Naive thymus-derived CD4-positive, alpha-beta T cell (primary cell): ENCODE measurements at regions not wholly inside any gene's neighbourhood (a gene's known extent, or its start where the extent isn't known, plus 50 kb on each side); places are given as distances from the start of the nearest gene placed in this dataset.

Experiments
- ATAC-seq: fragments of 150-1000 bp; cut with Tn5 transposase; 2 replicates; pipeline ENCODE4 v1.10.0; 2021; ENCODE audit warnings: mild to moderate bottlenecking, moderate library complexity
- CTCF ChIA-PET: fragments of 350-600 bp; sonication (Branson Sonifier 250); formaldehyde crosslinking; loops from one replicate; lab custom pipeline; 2021; ENCODE audit warnings: antibody characterized with exemption; lab: Charles Lee
- POLR2A ChIA-PET: fragments of 350-600 bp; sonication (Branson Sonifier 250); formaldehyde crosslinking; loops from one replicate; lab custom pipeline; 2021; ENCODE audit warnings: antibody characterized with exemption, inconsistent platforms; lab: Charles Lee
- DNase-seq, 9 donors: peaks; one replicate each; pipeline versions ENCODE4 v3.0.0 to v3.0.0-alpha.2; 2020 to 2022; ENCODE audit warnings: mixed read lengths in 1 of 9
- H3K27ac ChIP-seq: one replicate; pipeline ENCODE4 v1.7.0; 2013; ENCODE audit warnings: mild to moderate bottlenecking, low read depth, low read length, moderate library complexity
- H3K27me3 ChIP-seq, 2 donors: one replicate each; pipeline ENCODE4 v1.7.0; 2013; ENCODE audit warnings: low read length in 2 of 2, mild to moderate bottlenecking in 2 of 2, moderate library complexity in 2 of 2; ENCODE audit not compliant: control insufficient read depth in 2 of 2, insufficient read depth in 2 of 2
- H3K36me3 ChIP-seq, 3 experiments: 1 replicate in 2 of 3; 2 replicates in 1 of 3; pipeline ENCODE4 v1.7.0; 2013; ENCODE audit warnings: low read length in 3 of 3, mild to moderate bottlenecking in 3 of 3, moderate library complexity in 1 of 3; ENCODE audit not compliant: insufficient read depth in 3 of 3, control insufficient read depth in 2 of 3
- H3K4me1 ChIP-seq, 2 donors: one replicate each; pipeline ENCODE4 v1.7.0; 2013; ENCODE audit warnings: low read length in 2 of 2, mild to moderate bottlenecking in 2 of 2, moderate library complexity in 1 of 2; ENCODE audit not compliant: control insufficient read depth in 2 of 2, insufficient read depth in 2 of 2
- H3K4me3 ChIP-seq: 2 replicates; pipeline ENCODE4 v1.7.0; 2013; ENCODE audit warnings: mild to moderate bottlenecking, low read length
- H3K9me3 ChIP-seq, 3 experiments: 1 replicate in 2 of 3; 2 replicates in 1 of 3; pipeline ENCODE4 v1.7.0; 2013; ENCODE audit warnings: low read length in 3 of 3; ENCODE audit not compliant: control insufficient read depth in 2 of 3
- H3K27ac Mint-ChIP-seq, 9 donors: one replicate each; pipeline ENCODE4 v1.8.0; 2020 to 2022; ENCODE audit warnings: mixed read lengths in 9 of 9, mild to moderate bottlenecking in 8 of 9, moderate library complexity in 5 of 9, inconsistent platforms in 2 of 9
- H3K27me3 Mint-ChIP-seq, 5 donors: one replicate each; pipeline ENCODE4 v1.8.0; 2021 to 2022; ENCODE audit warnings: mixed read lengths in 5 of 5, mild to moderate bottlenecking in 1 of 5
- H3K36me3 Mint-ChIP-seq, 5 donors: one replicate each; pipeline ENCODE4 v1.8.0; 2020 to 2022; ENCODE audit warnings: mixed read lengths in 5 of 5, mild to moderate bottlenecking in 3 of 5, inconsistent platforms in 1 of 5
- H3K4me1 Mint-ChIP-seq, 7 donors: one replicate each; pipeline ENCODE4 v1.8.0; 2020 to 2022; ENCODE audit warnings: mixed read lengths in 7 of 7, mild to moderate bottlenecking in 3 of 7, inconsistent platforms in 1 of 7
- H3K4me3 Mint-ChIP-seq, 10 donors: one replicate each; pipeline ENCODE4 v1.8.0; 2020 to 2022; ENCODE audit warnings: mild to moderate bottlenecking in 10 of 10, mixed read lengths in 10 of 10, moderate library complexity in 6 of 10, inconsistent platforms in 2 of 10
- H3K9me3 Mint-ChIP-seq, 11 donors: one replicate each; pipeline ENCODE4 v1.8.0; 2020 to 2022; ENCODE audit warnings: mixed read lengths in 11 of 11, mild to moderate bottlenecking in 4 of 11, inconsistent platforms in 1 of 11, moderate library complexity in 1 of 11
- intact Hi-C, 2 donors: fragments of 100-400 bp; cut with micrococcal nuclease; formaldehyde crosslinking; loops; one replicate each; pipeline ENCODE4 v1.15.1; 2023

- DNase-seq (no peak), ATAC-seq (no peak)
- H3K27ac ChIP-seq, result no peak overlapping the region
- H3K27me3 Mint-ChIP-seq, result peaks cover 25 to 55% (median 48%) of the 10 kb centered on the region in 5 donors
- no peaks in the 10 kb centered on the region for H3K9me3 Mint-ChIP-seq
- intact Hi-C loops, result loop anchor here (5.0 to 10.0 kb wide), 4 partner anchors 357 to 1100 kb away; partner anchors contain the start of gene MEF2C (in 1 of the 2)
- peaks cover 0 to 6% of the 10 kb centered on the region in 2 donors for H3K27me3 ChIP-seq
- peaks cover 0 to 4% (median 0%) of the 10 kb centered on the region in 7 donors for H3K4me1 Mint-ChIP-seq
- H3K4me3 ChIP-seq, result no peak overlapping the region
- H3K36me3 ChIP-seq, result no peaks in the 10 kb centered on the region
- H3K9me3 ChIP-seq, result no peaks in the 10 kb centered on the region
- ChIA-PET POLR2A (no interaction called here), CTCF (interaction anchor here (1.2 kb wide), 1 partner anchor 906 kb away, joined by 3 read pairs; no protein-coding TSS in a partner anchor)
- no peaks in the 10 kb centered on the region for H3K4me1 ChIP-seq
- H3K36me3 Mint-ChIP-seq, result no peaks in the 10 kb centered on the region
- no peak overlapping the region for H3K27ac Mint-ChIP-seq
- H3K4me3 Mint-ChIP-seq, result no peak overlapping the region
Measured at GRCh38 chr5:87784879-87785495, 372.3 kb upstream of the CCNH start.

- ATAC-seq (no peak), DNase-seq (no peak)
- no peak overlapping the region for H3K27ac ChIP-seq
- peaks cover 0 to 4% (median 0%) of the 10 kb centered on the region in 7 donors for H3K4me1 Mint-ChIP-seq
- H3K4me3 Mint-ChIP-seq, result no peak overlapping the region
- POLR2A ChIA-PET, result no interaction called here
- no peaks in the 10 kb centered on the region for H3K36me3 ChIP-seq
- intact Hi-C loops, result loop anchor here (5.0 to 10.0 kb wide), 4 partner anchors 358 to 1100 kb away; partner anchors contain the start of gene MEF2C (in 1 of the 2)
- H3K4me3 ChIP-seq, result no peak overlapping the region
- peaks cover 25 to 55% (median 48%) of the 10 kb centered on the region in 5 donors for H3K27me3 Mint-ChIP-seq
- CTCF ChIA-PET, result no interaction called here
- no peaks in the 10 kb centered on the region for H3K4me1 ChIP-seq
- no peaks in the 10 kb centered on the region for H3K9me3 ChIP-seq
- peaks cover 0 to 6% of the 10 kb centered on the region in 2 donors for H3K27me3 ChIP-seq
- no peak overlapping the region for H3K27ac Mint-ChIP-seq
- no peaks in the 10 kb centered on the region for H3K9me3 Mint-ChIP-seq
- H3K36me3 Mint-ChIP-seq, result no peaks in the 10 kb centered on the region
Measured at GRCh38 chr5:87784311-87784710, 371.6 kb upstream of the CCNH start.

- no peak overlapping the region for H3K4me3 ChIP-seq
- H3K27ac ChIP-seq, result no peak overlapping the region
- Mint-ChIP-seq H3K36me3 (no peaks in the 10 kb centered on the region), H3K9me3 (no peaks in the 10 kb centered on the region), H3K27ac (no peak overlapping the region), H3K4me1 (peaks cover 0 to 4% (median 0%) of the 10 kb centered on the region in 7 donors), H3K27me3 (peaks cover 22 to 54% (median 46%) of the 10 kb centered on the region in 5 donors), H3K4me3 (no peak overlapping the region)
- ATAC-seq, result no peak
- H3K9me3 ChIP-seq, result no peaks in the 10 kb centered on the region
- intact Hi-C loops, result loop anchor here (5.0 to 10.0 kb wide), 4 partner anchors 359 to 1102 kb away; partner anchors contain the start of gene MEF2C (in 1 of the 2)
- H3K36me3 ChIP-seq, result no peaks in the 10 kb centered on the region
- no peaks in the 10 kb centered on the region for H3K4me1 ChIP-seq
- POLR2A ChIA-PET, result no interaction called here
- CTCF ChIA-PET, result interaction anchor here (0.6 to 1.1 kb wide), 4 partner anchors 536 to 944 kb away, joined by 3 to 6 read pairs (median 4); no protein-coding TSS in a partner anchor
- no peak for DNase-seq
- H3K27me3 ChIP-seq, result peaks cover 0 to 6% of the 10 kb centered on the region in 2 donors
Measured at GRCh38 chr5:87782916-87783315, 370.2 kb upstream of the CCNH start.

- H3K36me3 Mint-ChIP-seq, result no peaks in the 10 kb centered on the region
- intact Hi-C loops, result loop anchor here (1.0 to 10.0 kb wide), 8 partner anchors 360 to 1103 kb away; partner anchors contain the start of gene MEF2C (in 1 of the 2)
- no peak overlapping the region for H3K27ac Mint-ChIP-seq
Measured at GRCh38 chr5:87781976-87782375, 369.2 kb upstream of the CCNH start.

GRCh38 chr5:87780831-87781760 is 368.4 kb upstream of the CCNH start:
- DNase-seq (peak; percentile 41 to 80 (median 68)), ATAC-seq (peak; percentile 98)
- H3K9me3 ChIP-seq, result no peaks in the 10 kb centered on the region
- POLR2A ChIA-PET, result interaction anchor here (0.7 kb wide), 1 partner anchor 8 kb away, joined by 3 read pairs; no protein-coding TSS in a partner anchor
- H3K27me3 ChIP-seq, result peaks cover 0 to 6% of the 10 kb centered on the region in 2 donors
- Mint-ChIP-seq H3K4me3 (no peak overlapping the region), H3K9me3 (no peaks in the 10 kb centered on the region), H3K36me3 (no peaks in the 10 kb centered on the region), H3K27me3 (peaks cover 18 to 55% (median 46%) of the 10 kb centered on the region in 5 donors), H3K27ac (no peak overlapping the region), H3K4me1 (peaks cover 0 to 4% (median 0%) of the 10 kb centered on the region in 7 donors)
- no peaks in the 10 kb centered on the region for H3K4me1 ChIP-seq
- no peak overlapping the region for H3K27ac ChIP-seq
- CTCF ChIA-PET, result interaction anchor here (0.6 to 2.1 kb wide), 8 partner anchors 14 to 1682 kb away, joined by 3 to 19 read pairs (median 3); no protein-coding TSS in a partner anchor
- no peaks in the 10 kb centered on the region for H3K36me3 ChIP-seq
- no peak overlapping the region for H3K4me3 ChIP-seq
- intact Hi-C loops, result loop anchor here (1.0 to 10.0 kb wide), 8 partner anchors 361 to 1104 kb away; partner anchors contain the start of gene MEF2C (in 1 of the 2)

More at GRCh38 chr5:87781976-87782375, 369.2 kb upstream of the CCNH start:
- Histone ChIP-seq H3K9me3 (no peaks in the 10 kb centered on the region), H3K4me3 (no peak overlapping the region), H3K27me3 (peaks cover 0 to 6% of the 10 kb centered on the region in 2 donors), H3K27ac (no peak overlapping the region), H3K4me1 (no peaks in the 10 kb centered on the region), H3K36me3 (no peaks in the 10 kb centered on the region)
- CTCF ChIA-PET, result interaction anchor here (0.7 to 2.1 kb wide), 5 partner anchors 40 to 945 kb away, joined by 3 to 19 read pairs (median 3); no protein-coding TSS in a partner anchor
- Mint-ChIP-seq H3K4me3 (no peak overlapping the region), H3K27me3 (peaks cover 22 to 54% (median 46%) of the 10 kb centered on the region in 5 donors), H3K4me1 (peaks cover 0 to 4% (median 0%) of the 10 kb centered on the region in 7 donors), H3K9me3 (no peaks in the 10 kb centered on the region)
- POLR2A ChIA-PET, result interaction anchor here (0.7 kb wide), 1 partner anchor 9 kb away, joined by 3 read pairs; no protein-coding TSS in a partner anchor
- no peak for DNase-seq
- no peak for ATAC-seq

GRCh38 chr5:87778876-87779275 is 366.1 kb upstream of the CCNH start:
- CTCF ChIA-PET, result interaction anchor here (1.2 to 1.5 kb wide), 2 partner anchors 9 to 912 kb away, joined by 3 to 7 read pairs; no protein-coding TSS in a partner anchor
- Histone ChIP-seq H3K4me1 (no peaks in the 10 kb centered on the region), H3K9me3 (no peaks in the 10 kb centered on the region), H3K4me3 (no peak overlapping the region), H3K36me3 (no peaks in the 10 kb centered on the region), H3K27me3 (peaks cover 0 to 6% of the 10 kb centered on the region in 2 donors), H3K27ac (no peak overlapping the region)
- Mint-ChIP-seq H3K4me1 (peaks cover 0 to 4% (median 0%) of the 10 kb centered on the region in 7 donors), H3K27ac (no peak overlapping the region), H3K36me3 (no peaks in the 10 kb centered on the region), H3K27me3 (peaks cover 13 to 50% (median 46%) of the 10 kb centered on the region in 5 donors), H3K4me3 (no peak overlapping the region), H3K9me3 (no peaks in the 10 kb centered on the region)
- no peak for DNase-seq
- intact Hi-C loops, result no loop called here
- ATAC-seq, result no peak
- POLR2A ChIA-PET, result no interaction called here
